Panc1 (cell line): ENCODE measurements at regions not wholly inside any gene's neighbourhood (a gene's known extent, or its start where the extent isn't known, plus 50 kb on each side); places are given as distances from the start of the nearest gene placed in this dataset.
"Not testable (repeated sequence)": the region's sequence is repeated elsewhere in the genome, so short reads cannot be mapped to it uniquely, and the experiment has no call there.

Source experiments
- CTCF ChIP-seq: fragments of 450-650 bp; IDR thresholded peaks from 2 replicates; pipeline ENCODE4 v1.5.1; 2017; ENCODE audit warnings: mild to moderate bottlenecking
- TF ChIP-seq, protein P1 (sequence below), 2 experiments: IDR thresholded peaks; 2 replicates each; pipeline ENCODE4 v1.6.1; 2011 to 2012; ENCODE audit warnings: low read depth in 2 of 2, control low read depth in 1 of 2, low read length in 1 of 2, mild to moderate bottlenecking in 1 of 2, moderate library complexity in 1 of 2; ENCODE audit not compliant: insufficient read depth in 1 of 2

DNA sequence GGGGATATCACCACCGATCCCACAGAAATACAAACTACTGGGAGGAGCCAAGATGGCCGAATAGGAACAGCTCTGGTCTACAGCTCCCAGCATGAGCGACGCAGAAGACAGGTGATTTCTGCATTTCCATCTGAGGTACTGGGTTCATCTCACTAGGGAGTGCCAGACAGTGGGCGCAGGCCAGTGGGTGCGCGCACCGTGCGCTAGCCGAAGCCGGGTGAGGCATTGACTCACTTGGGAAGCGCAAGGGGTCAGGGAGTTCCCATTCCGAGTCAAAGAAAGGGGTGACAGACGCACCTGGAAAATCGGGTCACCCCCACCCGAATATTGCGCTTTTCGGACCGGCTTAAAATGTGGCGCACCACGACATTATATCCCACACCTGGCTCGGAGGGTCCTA lies 261.2 kb downstream of the RMST start:
- TF ChIP-seq CTCF = not testable (repeated sequence)
- TF ChIP-seq, protein P1, sequence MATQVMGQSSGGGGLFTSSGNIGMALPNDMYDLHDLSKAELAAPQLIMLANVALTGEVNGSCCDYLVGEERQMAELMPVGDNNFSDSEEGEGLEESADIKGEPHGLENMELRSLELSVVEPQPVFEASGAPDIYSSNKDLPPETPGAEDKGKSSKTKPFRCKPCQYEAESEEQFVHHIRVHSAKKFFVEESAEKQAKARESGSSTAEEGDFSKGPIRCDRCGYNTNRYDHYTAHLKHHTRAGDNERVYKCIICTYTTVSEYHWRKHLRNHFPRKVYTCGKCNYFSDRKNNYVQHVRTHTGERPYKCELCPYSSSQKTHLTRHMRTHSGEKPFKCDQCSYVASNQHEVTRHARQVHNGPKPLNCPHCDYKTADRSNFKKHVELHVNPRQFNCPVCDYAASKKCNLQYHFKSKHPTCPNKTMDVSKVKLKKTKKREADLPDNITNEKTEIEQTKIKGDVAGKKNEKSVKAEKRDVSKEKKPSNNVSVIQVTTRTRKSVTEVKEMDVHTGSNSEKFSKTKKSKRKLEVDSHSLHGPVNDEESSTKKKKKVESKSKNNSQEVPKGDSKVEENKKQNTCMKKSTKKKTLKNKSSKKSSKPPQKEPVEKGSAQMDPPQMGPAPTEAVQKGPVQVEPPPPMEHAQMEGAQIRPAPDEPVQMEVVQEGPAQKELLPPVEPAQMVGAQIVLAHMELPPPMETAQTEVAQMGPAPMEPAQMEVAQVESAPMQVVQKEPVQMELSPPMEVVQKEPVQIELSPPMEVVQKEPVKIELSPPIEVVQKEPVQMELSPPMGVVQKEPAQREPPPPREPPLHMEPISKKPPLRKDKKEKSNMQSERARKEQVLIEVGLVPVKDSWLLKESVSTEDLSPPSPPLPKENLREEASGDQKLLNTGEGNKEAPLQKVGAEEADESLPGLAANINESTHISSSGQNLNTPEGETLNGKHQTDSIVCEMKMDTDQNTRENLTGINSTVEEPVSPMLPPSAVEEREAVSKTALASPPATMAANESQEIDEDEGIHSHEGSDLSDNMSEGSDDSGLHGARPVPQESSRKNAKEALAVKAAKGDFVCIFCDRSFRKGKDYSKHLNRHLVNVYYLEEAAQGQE (IDR thresholded peaks at IDR 0.05; ENCODE audit: insufficient read depth in 1 of 2, low read depth in 2 of 2, low read length in 1 of 2) = not testable (repeated sequence)
